ENCODE measurements at regions not wholly inside any gene's neighbourhood (a gene's known extent, or its start where the extent isn't known, plus 50 kb on each side); places are given as distances from the start of the nearest gene placed in this dataset.

GRCh38 chr6:66788579-66788978, 1081.6 kb upstream of the EYS start:
- Histone ChIP-seq H3K36me3 (ENCODE audit: control insufficient read depth, insufficient read depth, low read length) (no peaks in the 10 kb centered on the region), H3K79me2 (no peaks in the 10 kb centered on the region), H3K27me3 (ENCODE audit: control insufficient read depth, insufficient read depth, low read length) (no peaks in the 10 kb centered on the region), H2AFZ (no peak overlapping the region), H3K9me3 (ENCODE audit: control insufficient read depth, low read length) (no peaks in the 10 kb centered on the region), H3K27ac (no peak overlapping the region), H3K9ac (no peak overlapping the region), H3K4me3 (ENCODE audit: low read depth, low read length) (no peak overlapping the region), H3K4me1 (no peaks in the 10 kb centered on the region), H3K4me2 (ENCODE audit: low read length) (no peak overlapping the region)
- no peak for TF ChIP-seq CTCF (IDR thresholded peaks at IDR 0.05)

GRCh38 chr6:66772800-66773199, 1065.8 kb upstream of the EYS start:
- Histone ChIP-seq H3K4me3 (ENCODE audit: low read depth, low read length) (no peak overlapping the region), H3K9me3 (ENCODE audit: control insufficient read depth, low read length) (no peaks in the 10 kb centered on the region), H3K79me2 (no peaks in the 10 kb centered on the region), H3K9ac (no peak overlapping the region), H2AFZ (no peak overlapping the region), H3K4me1 (no peaks in the 10 kb centered on the region), H3K27me3 (ENCODE audit: control insufficient read depth, insufficient read depth, low read length) (no peaks in the 10 kb centered on the region), H3K4me2 (ENCODE audit: low read length) (no peak overlapping the region), H3K36me3 (ENCODE audit: control insufficient read depth, insufficient read depth, low read length) (no peaks in the 10 kb centered on the region), H3K27ac (no peak overlapping the region)
- no peak for TF ChIP-seq CTCF (IDR thresholded peaks at IDR 0.05)

- H3K4me1 ChIP-seq = no peaks in the 10 kb centered on the region
- no peak overlapping the region for H3K4me3 ChIP-seq (ENCODE audit: low read depth, low read length)
- H3K9ac ChIP-seq = no peak overlapping the region
- H2AFZ ChIP-seq = no peak overlapping the region
- TF ChIP-seq CTCF (IDR thresholded peaks at IDR 0.05) = no peak
- no peak overlapping the region for H3K4me2 ChIP-seq (ENCODE audit: low read length)
- H3K79me2 ChIP-seq = no peaks in the 10 kb centered on the region
- H3K9me3 ChIP-seq (ENCODE audit: control insufficient read depth, low read length) = no peaks in the 10 kb centered on the region
- no peaks in the 10 kb centered on the region for H3K36me3 ChIP-seq (ENCODE audit: control insufficient read depth, insufficient read depth, low read length)
- no peaks in the 10 kb centered on the region for H3K27me3 ChIP-seq (ENCODE audit: control insufficient read depth, insufficient read depth, low read length)
- no peak overlapping the region for H3K27ac ChIP-seq
Observed at GRCh38 chr6:66771626-66772025, 1064.6 kb upstream of the EYS start.

GRCh38 chr6:66751630-66752029, 1044.6 kb upstream of the EYS start:
- Histone ChIP-seq H2AFZ (no peak overlapping the region), H3K36me3 (ENCODE audit: control insufficient read depth, insufficient read depth, low read length) (no peaks in the 10 kb centered on the region), H3K4me2 (ENCODE audit: low read length) (no peak overlapping the region), H3K9me3 (ENCODE audit: control insufficient read depth, low read length) (no peaks in the 10 kb centered on the region), H3K27ac (no peak overlapping the region), H3K79me2 (no peaks in the 10 kb centered on the region), H3K9ac (no peak overlapping the region), H3K27me3 (ENCODE audit: control insufficient read depth, insufficient read depth, low read length) (no peaks in the 10 kb centered on the region), H3K4me1 (no peaks in the 10 kb centered on the region), H3K4me3 (ENCODE audit: low read depth, low read length) (no peak overlapping the region)
- TF ChIP-seq CTCF (IDR thresholded peaks at IDR 0.05) = no peak

GRCh38 chr6:66740346-66740745, 1033.3 kb upstream of the EYS start:
- no peaks in the 10 kb centered on the region for H3K4me1 ChIP-seq
- H3K4me3 ChIP-seq (ENCODE audit: low read depth, low read length) = no peak overlapping the region
- no peak overlapping the region for H2AFZ ChIP-seq
- no peaks in the 10 kb centered on the region for H3K9me3 ChIP-seq (ENCODE audit: control insufficient read depth, low read length)
- no peak overlapping the region for H3K9ac ChIP-seq
- no peaks in the 10 kb centered on the region for H3K36me3 ChIP-seq (ENCODE audit: control insufficient read depth, insufficient read depth, low read length)
- no peak overlapping the region for H3K27ac ChIP-seq
- H3K79me2 ChIP-seq = no peaks in the 10 kb centered on the region
- H3K27me3 ChIP-seq (ENCODE audit: control insufficient read depth, insufficient read depth, low read length) = no peaks in the 10 kb centered on the region
- no peak for TF ChIP-seq CTCF (IDR thresholded peaks at IDR 0.05)
- no peak overlapping the region for H3K4me2 ChIP-seq (ENCODE audit: low read length)
